22Rv1 (cell line): ENCODE measurements at regions not wholly inside any gene's neighbourhood (a gene's known extent, or its start where the extent isn't known, plus 50 kb on each side); places are given as distances from the start of the nearest gene placed in this dataset.

Source experiments
- H3K27ac ChIP-seq: fragments of 450-650 bp; 2 replicates; pipeline ENCODE4 v1.5.1; 2017
- ZFX ChIP-seq: fragments of 450-650 bp; IDR thresholded peaks from 2 replicates; pipeline ENCODE4 v1.6.1; 2017; ENCODE audit warnings: antibody characterized with exemption, borderline replicate concordance
- TF ChIP-seq, protein P1 (sequence below): fragments of 450-650 bp; IDR thresholded peaks from 2 replicates; pipeline ENCODE4 v1.5.1; 2017; ENCODE audit warnings: mild to moderate bottlenecking

- H3K27ac ChIP-seq, result no peak overlapping the region
- no peak for TF ChIP-seq ZFX
- TF ChIP-seq, protein P1, sequence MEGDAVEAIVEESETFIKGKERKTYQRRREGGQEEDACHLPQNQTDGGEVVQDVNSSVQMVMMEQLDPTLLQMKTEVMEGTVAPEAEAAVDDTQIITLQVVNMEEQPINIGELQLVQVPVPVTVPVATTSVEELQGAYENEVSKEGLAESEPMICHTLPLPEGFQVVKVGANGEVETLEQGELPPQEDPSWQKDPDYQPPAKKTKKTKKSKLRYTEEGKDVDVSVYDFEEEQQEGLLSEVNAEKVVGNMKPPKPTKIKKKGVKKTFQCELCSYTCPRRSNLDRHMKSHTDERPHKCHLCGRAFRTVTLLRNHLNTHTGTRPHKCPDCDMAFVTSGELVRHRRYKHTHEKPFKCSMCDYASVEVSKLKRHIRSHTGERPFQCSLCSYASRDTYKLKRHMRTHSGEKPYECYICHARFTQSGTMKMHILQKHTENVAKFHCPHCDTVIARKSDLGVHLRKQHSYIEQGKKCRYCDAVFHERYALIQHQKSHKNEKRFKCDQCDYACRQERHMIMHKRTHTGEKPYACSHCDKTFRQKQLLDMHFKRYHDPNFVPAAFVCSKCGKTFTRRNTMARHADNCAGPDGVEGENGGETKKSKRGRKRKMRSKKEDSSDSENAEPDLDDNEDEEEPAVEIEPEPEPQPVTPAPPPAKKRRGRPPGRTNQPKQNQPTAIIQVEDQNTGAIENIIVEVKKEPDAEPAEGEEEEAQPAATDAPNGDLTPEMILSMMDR, result no peak
These were observed 261.8 kb downstream of the KLF12 start for GRCh38 chr13:73872397-73872796.

- H3K27ac ChIP-seq, result no peak overlapping the region
- TF ChIP-seq, protein P1, result no peak
- TF ChIP-seq ZFX, result no peak
These were observed 263.0 kb downstream of the KLF12 start for GRCh38 chr13:73870970-73871935.

DNA sequence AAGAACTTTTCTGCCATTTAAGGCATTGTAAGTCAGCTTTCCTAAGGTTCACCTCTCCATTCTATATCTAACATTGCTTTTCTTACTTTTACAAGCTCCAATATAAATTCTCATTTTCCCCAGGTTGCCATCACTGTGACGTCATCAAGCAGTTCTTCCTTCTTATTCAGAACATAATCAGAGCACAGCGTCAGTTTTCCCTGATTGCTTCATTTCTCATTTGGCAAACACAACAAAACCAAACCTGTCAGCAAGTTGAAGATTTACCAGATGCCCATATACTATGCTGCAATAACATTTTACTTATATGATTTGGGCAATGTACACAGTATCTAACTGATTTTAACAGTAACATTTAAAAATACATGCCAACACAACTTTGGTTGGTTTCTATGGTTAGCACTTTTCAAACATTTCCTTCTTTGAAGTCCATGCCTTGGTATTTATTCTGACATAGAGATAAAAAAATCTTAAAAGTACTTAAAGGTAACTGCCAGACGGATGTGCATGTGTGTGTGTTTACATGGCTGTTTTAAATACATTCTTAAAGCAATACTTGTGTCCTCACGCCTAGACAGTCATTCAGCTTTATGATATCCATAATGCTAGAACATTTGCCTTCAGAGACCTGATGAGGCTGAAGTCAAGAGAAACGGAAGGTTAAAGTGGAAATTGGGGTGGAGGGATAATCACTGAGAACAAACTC, 264.0 kb downstream of the KLF12 start:
- TF ChIP-seq, protein P1, result no peak
- no peak for TF ChIP-seq ZFX
- no peak overlapping the region for H3K27ac ChIP-seq

DNA sequence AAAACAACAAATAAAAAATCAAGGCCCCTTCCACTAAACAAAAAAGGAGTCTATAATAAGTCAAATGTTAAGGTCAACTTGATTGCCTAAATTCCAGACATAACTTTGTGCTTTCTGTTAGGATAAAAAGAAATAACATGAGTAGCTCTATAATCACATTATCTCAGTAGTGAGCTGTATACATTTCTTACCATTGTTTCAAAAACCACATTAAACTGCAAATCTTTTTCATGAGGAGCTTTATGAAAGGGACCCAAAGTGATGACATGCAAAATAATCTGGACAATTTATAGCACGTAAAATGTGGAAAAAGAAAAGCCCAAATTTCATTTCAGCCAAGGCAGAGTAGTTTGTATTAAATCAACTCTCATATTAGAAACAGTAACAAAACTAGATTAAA, 269.2 kb downstream of the KLF12 start:
- TF ChIP-seq, protein P1, result no peak
- TF ChIP-seq ZFX, result no peak
- H3K27ac ChIP-seq, result no peak overlapping the region

DNA sequence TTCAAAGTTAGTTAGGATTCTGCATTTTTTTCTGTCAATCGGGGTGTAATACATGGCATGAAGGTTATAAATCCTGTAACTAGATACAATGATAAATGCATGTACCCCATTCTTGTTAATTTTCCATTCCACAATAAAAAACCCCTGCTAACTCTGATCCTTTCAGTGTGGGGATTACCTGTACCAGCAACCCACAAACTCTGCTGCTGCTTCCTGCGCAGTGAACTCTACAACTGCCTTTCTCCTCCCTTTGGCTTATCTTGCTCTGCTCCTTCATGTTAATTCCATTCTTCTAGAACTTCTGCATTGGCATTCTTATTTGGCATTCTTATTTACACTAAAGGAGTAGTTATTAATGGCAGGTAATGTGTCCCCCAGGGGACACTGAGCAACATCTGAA, 273.1 kb downstream of the KLF12 start:
- no peak for TF ChIP-seq ZFX
- TF ChIP-seq, protein P1, result no peak

DNA sequence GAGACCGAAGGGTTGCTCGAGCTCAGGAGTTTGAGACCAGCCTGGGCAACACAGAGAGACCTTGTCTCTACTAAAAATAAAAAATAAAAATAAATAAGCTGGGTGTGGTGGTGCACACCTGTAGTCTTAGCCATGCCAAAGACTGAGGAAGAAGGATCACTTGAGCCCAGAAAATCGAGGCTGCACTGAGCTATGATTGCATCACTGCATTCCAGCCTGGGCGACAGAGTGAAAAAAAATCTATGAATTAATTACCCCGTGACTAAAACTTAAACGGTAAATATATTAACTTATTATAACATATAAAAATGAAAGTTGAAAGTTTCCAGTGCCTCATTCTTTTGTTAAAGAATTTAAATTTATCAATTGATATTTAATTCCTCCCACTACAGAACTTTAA, 273.7 kb downstream of the KLF12 start:
- TF ChIP-seq, protein P1, result no peak
- no peak for TF ChIP-seq ZFX
- H3K27ac ChIP-seq, result no peak overlapping the region

More for the DNA sequence above, 273.1 kb downstream of the KLF12 start:
- no peak overlapping the region for H3K27ac ChIP-seq

- H3K27ac ChIP-seq, result no peak overlapping the region
- no peak for TF ChIP-seq ZFX
- TF ChIP-seq, protein P1, result no peak
These were observed 274.4 kb downstream of the KLF12 start for GRCh38 chr13:73859841-73860240.
